ENCODE measurements at regions not wholly inside any gene's neighbourhood (a gene's known extent, or its start where the extent isn't known, plus 50 kb on each side); places are given as distances from the start of the nearest gene placed in this dataset.
A peak's percentile ranks its signal among the peaks of the same experiment; 100 is the strongest.

- Histone ChIP-seq H3K9me3 (ENCODE audit: control insufficient read depth, low read length) (peaks cover 2% of the 10 kb centered on the region), H3K4me3 (ENCODE audit: low read length in 2 of 2) (no peak overlapping the region), H3K27me3 (ENCODE audit: control insufficient read depth in 1 of 2, insufficient read depth in 2 of 2, low read length in 1 of 2) (no peaks in the 10 kb centered on the region), H3K27ac (ENCODE audit: low read depth in 1 of 2, low read length in 2 of 2) (no peak overlapping the region), H3K4me1 (ENCODE audit: control insufficient read depth in 1 of 2, insufficient read depth in 2 of 2, low read length in 2 of 2) (no peaks in the 10 kb centered on the region), H3K36me3 (ENCODE audit: control insufficient read depth in 1 of 2, insufficient read depth in 2 of 2, low read length in 1 of 2) (no peaks in the 10 kb centered on the region)
- intact Hi-C loops (cut with DNase I): no loop called here
- 85 to 89% methylated on average over 1 of the region's 1 CpG for whole genome bisulfite sequencing, 2 donors
- DNase-seq (no peak), ATAC-seq (ENCODE audit: low FRiP score) (no peak)
These were observed 258.7 kb upstream of the FBXL7 start for GRCh38 chr5:15241216-15241821.

- ATAC-seq (ENCODE audit: low FRiP score) (no peak), DNase-seq (no peak)
- H3K27me3 ChIP-seq (ENCODE audit: control insufficient read depth in 1 of 2, insufficient read depth in 2 of 2, low read length in 1 of 2): no peaks in the 10 kb centered on the region
- WGBS, 2 donors: 96 to 100% methylated on average over 2 of the region's 2 CpGs
- intact Hi-C loops (cut with DNase I): no loop called here
- no peak overlapping the region for H3K27ac ChIP-seq (ENCODE audit: low read depth in 1 of 2, low read length in 2 of 2)
- no peaks in the 10 kb centered on the region for H3K36me3 ChIP-seq (ENCODE audit: control insufficient read depth in 1 of 2, insufficient read depth in 2 of 2, low read length in 1 of 2)
- H3K4me1 ChIP-seq (ENCODE audit: control insufficient read depth in 1 of 2, insufficient read depth in 2 of 2, low read length in 2 of 2): no peaks in the 10 kb centered on the region
- H3K9me3 ChIP-seq (ENCODE audit: control insufficient read depth, low read length): no peaks in the 10 kb centered on the region
- H3K4me3 ChIP-seq (ENCODE audit: low read length in 2 of 2): no peak overlapping the region
These were observed 262.0 kb upstream of the FBXL7 start for GRCh38 chr5:15238006-15238405.

- Histone ChIP-seq H3K27ac (ENCODE audit: low read depth in 1 of 2, low read length in 2 of 2) (no peak overlapping the region), H3K36me3 (ENCODE audit: control insufficient read depth in 1 of 2, insufficient read depth in 2 of 2, low read length in 1 of 2) (no peaks in the 10 kb centered on the region), H3K9me3 (ENCODE audit: control insufficient read depth, low read length) (no peaks in the 10 kb centered on the region), H3K4me3 (ENCODE audit: low read length in 2 of 2) (peak overlapping the region; percentile 74 to 82), H3K27me3 (ENCODE audit: control insufficient read depth in 1 of 2, insufficient read depth in 2 of 2, low read length in 1 of 2) (no peaks in the 10 kb centered on the region), H3K4me1 (ENCODE audit: control insufficient read depth in 1 of 2, insufficient read depth in 2 of 2, low read length in 2 of 2) (no peaks in the 10 kb centered on the region)
- DNase-seq: no peak
- intact Hi-C loops (cut with DNase I): no loop called here
- 35 to 49% methylated on average over 4 of the region's 4 CpGs for WGBS, 2 donors
- no peak for ATAC-seq (ENCODE audit: low FRiP score)
These were observed 263.0 kb upstream of the FBXL7 start for GRCh38 chr5:15236911-15237508.

GRCh38 chr5:15234911-15235310, 265.1 kb upstream of the FBXL7 start:
- no peak overlapping the region for H3K27ac ChIP-seq (ENCODE audit: low read depth in 1 of 2, low read length in 2 of 2)
- H3K4me3 ChIP-seq (ENCODE audit: low read length in 2 of 2): no peak overlapping the region
- DNase-seq: no peak
- H3K36me3 ChIP-seq (ENCODE audit: control insufficient read depth in 1 of 2, insufficient read depth in 2 of 2, low read length in 1 of 2): no peaks in the 10 kb centered on the region
- H3K27me3 ChIP-seq (ENCODE audit: control insufficient read depth in 1 of 2, insufficient read depth in 2 of 2, low read length in 1 of 2): no peaks in the 10 kb centered on the region
- ATAC-seq (ENCODE audit: low FRiP score): no peak
- 97 to 100% methylated on average over 1 of the region's 1 CpG for WGBS, 2 donors
- H3K9me3 ChIP-seq (ENCODE audit: control insufficient read depth, low read length): no peaks in the 10 kb centered on the region
- intact Hi-C loops (cut with DNase I): no loop called here
- no peaks in the 10 kb centered on the region for H3K4me1 ChIP-seq (ENCODE audit: control insufficient read depth in 1 of 2, insufficient read depth in 2 of 2, low read length in 2 of 2)

GRCh38 chr5:15234366-15234765, 265.6 kb upstream of the FBXL7 start:
- Histone ChIP-seq H3K36me3 (ENCODE audit: control insufficient read depth in 1 of 2, insufficient read depth in 2 of 2, low read length in 1 of 2) (no peaks in the 10 kb centered on the region), H3K4me1 (ENCODE audit: control insufficient read depth in 1 of 2, insufficient read depth in 2 of 2, low read length in 2 of 2) (no peaks in the 10 kb centered on the region), H3K4me3 (ENCODE audit: low read length in 2 of 2) (no peak overlapping the region), H3K9me3 (ENCODE audit: control insufficient read depth, low read length) (no peaks in the 10 kb centered on the region), H3K27ac (ENCODE audit: low read depth in 1 of 2, low read length in 2 of 2) (no peak overlapping the region), H3K27me3 (ENCODE audit: control insufficient read depth in 1 of 2, insufficient read depth in 2 of 2, low read length in 1 of 2) (no peaks in the 10 kb centered on the region)
- no peak for ATAC-seq (ENCODE audit: low FRiP score)
- intact Hi-C loops (cut with DNase I): no loop called here
- WGBS, 2 donors: 81 to 87% methylated on average over 2 of the region's 2 CpGs
- no peak for DNase-seq

- intact Hi-C loops (cut with DNase I): no loop called here
- no peaks in the 10 kb centered on the region for H3K9me3 ChIP-seq (ENCODE audit: control insufficient read depth, low read length)
- no peaks in the 10 kb centered on the region for H3K36me3 ChIP-seq (ENCODE audit: control insufficient read depth in 1 of 2, insufficient read depth in 2 of 2, low read length in 1 of 2)
- no peaks in the 10 kb centered on the region for H3K4me1 ChIP-seq (ENCODE audit: control insufficient read depth in 1 of 2, insufficient read depth in 2 of 2, low read length in 2 of 2)
- no peak overlapping the region for H3K27ac ChIP-seq (ENCODE audit: low read depth in 1 of 2, low read length in 2 of 2)
- DNase-seq (no peak), ATAC-seq (ENCODE audit: low FRiP score) (no peak)
- no peaks in the 10 kb centered on the region for H3K27me3 ChIP-seq (ENCODE audit: control insufficient read depth in 1 of 2, insufficient read depth in 2 of 2, low read length in 1 of 2)
- H3K4me3 ChIP-seq (ENCODE audit: low read length in 2 of 2): peak overlapping the region; percentile 15 to 28
- 39 to 44% methylated on average over 8 of the region's 8 CpGs for WGBS, 2 donors
These were observed 266.4 kb upstream of the FBXL7 start for GRCh38 chr5:15233566-15233965.

- no peak for ATAC-seq (ENCODE audit: low FRiP score)
- H3K4me3 ChIP-seq (ENCODE audit: low read length in 2 of 2): no peak overlapping the region
- intact Hi-C loops (cut with DNase I): no loop called here
- no peaks in the 10 kb centered on the region for H3K36me3 ChIP-seq (ENCODE audit: control insufficient read depth in 1 of 2, insufficient read depth in 2 of 2, low read length in 1 of 2)
- H3K9me3 ChIP-seq (ENCODE audit: control insufficient read depth, low read length): no peaks in the 10 kb centered on the region
- H3K27ac ChIP-seq (ENCODE audit: low read depth in 1 of 2, low read length in 2 of 2): no peak overlapping the region
- DNase-seq: no peak
- H3K4me1 ChIP-seq (ENCODE audit: control insufficient read depth in 1 of 2, insufficient read depth in 2 of 2, low read length in 2 of 2): no peaks in the 10 kb centered on the region
- no peaks in the 10 kb centered on the region for H3K27me3 ChIP-seq (ENCODE audit: control insufficient read depth in 1 of 2, insufficient read depth in 2 of 2, low read length in 1 of 2)
- 42 to 62% methylated on average over 2 of the region's 2 CpGs for WGBS, 2 donors
These were observed 277.8 kb upstream of the FBXL7 start for GRCh38 chr5:15222156-15222555.

- 95 to 98% methylated on average over 5 of the region's 5 CpGs for WGBS, 2 donors
- ATAC-seq (ENCODE audit: low FRiP score): no peak
- Histone ChIP-seq H3K4me3 (ENCODE audit: low read length in 2 of 2) (no peak overlapping the region), H3K4me1 (ENCODE audit: control insufficient read depth in 1 of 2, insufficient read depth in 2 of 2, low read length in 2 of 2) (no peaks in the 10 kb centered on the region), H3K9me3 (ENCODE audit: control insufficient read depth, low read length) (no peaks in the 10 kb centered on the region), H3K27me3 (ENCODE audit: control insufficient read depth in 1 of 2, insufficient read depth in 2 of 2, low read length in 1 of 2) (no peaks in the 10 kb centered on the region), H3K27ac (ENCODE audit: low read depth in 1 of 2, low read length in 2 of 2) (no peak overlapping the region), H3K36me3 (ENCODE audit: control insufficient read depth in 1 of 2, insufficient read depth in 2 of 2, low read length in 1 of 2) (no peaks in the 10 kb centered on the region)
- DNase-seq: no peak
- intact Hi-C loops (cut with DNase I): no loop called here
These were observed 279.3 kb upstream of the FBXL7 start for GRCh38 chr5:15220642-15221173.

GRCh38 chr5:15215056-15215455, 284.9 kb upstream of the FBXL7 start:
- no peaks in the 10 kb centered on the region for H3K27me3 ChIP-seq (ENCODE audit: control insufficient read depth in 1 of 2, insufficient read depth in 2 of 2, low read length in 1 of 2)
- H3K36me3 ChIP-seq (ENCODE audit: control insufficient read depth in 1 of 2, insufficient read depth in 2 of 2, low read length in 1 of 2): no peaks in the 10 kb centered on the region
- no peak overlapping the region for H3K4me3 ChIP-seq (ENCODE audit: low read length in 2 of 2)
- H3K27ac ChIP-seq (ENCODE audit: low read depth in 1 of 2, low read length in 2 of 2): no peak overlapping the region
- no peaks in the 10 kb centered on the region for H3K4me1 ChIP-seq (ENCODE audit: control insufficient read depth in 1 of 2, insufficient read depth in 2 of 2, low read length in 2 of 2)
- intact Hi-C loops (cut with DNase I): no loop called here
- DNase-seq (no peak), ATAC-seq (ENCODE audit: low FRiP score) (no peak)
- 18 to 24% methylated on average over 2 of the region's 2 CpGs for WGBS, 2 donors
- peaks cover 1% of the 10 kb centered on the region for H3K9me3 ChIP-seq (ENCODE audit: control insufficient read depth, low read length)
